ENCODE measurements at regions not wholly inside any gene's neighbourhood (a gene's known extent, or its start where the extent isn't known, plus 50 kb on each side); places are given as distances from the start of the nearest gene placed in this dataset.

DNA sequence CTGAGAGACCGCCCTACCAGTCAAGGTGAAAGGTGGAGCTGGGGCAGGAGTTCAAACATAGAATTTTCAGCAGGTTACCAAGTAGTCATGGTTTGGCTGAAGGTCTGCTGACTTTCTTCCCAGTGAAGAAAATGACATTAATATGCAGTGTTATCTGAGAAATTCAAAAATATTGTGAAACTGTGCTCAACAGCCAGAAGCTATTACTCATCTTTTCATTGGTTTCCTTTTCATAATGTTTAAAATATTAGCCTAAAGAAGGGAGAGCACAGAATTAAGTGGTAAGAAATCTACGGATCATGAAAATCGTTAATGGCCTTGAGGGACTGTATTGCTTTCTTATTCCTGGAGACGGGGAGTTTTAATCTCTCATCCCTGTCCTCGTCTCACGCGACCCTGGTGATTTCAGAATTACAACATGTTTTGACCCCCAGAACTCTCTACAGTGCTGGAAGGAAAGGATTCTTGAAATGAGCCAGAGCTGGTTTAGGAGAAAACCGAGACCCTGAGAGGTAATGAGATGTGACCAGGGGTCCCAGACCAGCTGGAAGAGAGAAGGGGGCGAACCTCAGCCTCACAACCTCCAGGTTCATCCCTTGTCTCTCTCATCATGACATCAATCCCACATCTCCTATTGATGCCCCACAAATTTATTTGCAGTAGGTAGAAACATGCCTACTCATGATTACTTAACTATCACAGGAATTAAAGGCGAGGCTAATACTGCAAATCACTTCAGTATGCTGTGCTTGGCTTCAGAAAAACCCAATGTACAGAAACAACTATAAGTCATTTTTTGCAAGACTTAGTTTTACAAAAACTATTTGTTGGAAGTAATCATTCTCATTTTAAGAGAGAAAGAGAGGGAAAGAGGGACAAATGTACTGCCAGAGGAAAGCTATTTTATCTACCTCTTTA, 209.5 kb downstream of the FNDC1 start:
- no peaks in the 10 kb centered on the region for H3K9me3 ChIP-seq (replicated peaks)
- no peak for DNase-seq
- no peak overlapping the region for H3K27ac ChIP-seq
- no peaks in the 10 kb centered on the region for H3K36me3 ChIP-seq
- H3K27me3 ChIP-seq = no peaks in the 10 kb centered on the region
- H3K4me3 ChIP-seq = no peak overlapping the region
- H3K4me1 ChIP-seq = no peaks in the 10 kb centered on the region

- H3K27ac ChIP-seq = no peak overlapping the region
- DNase-seq = no peak
- no peaks in the 10 kb centered on the region for H3K4me1 ChIP-seq
- no peaks in the 10 kb centered on the region for H3K27me3 ChIP-seq
- no peak overlapping the region for H3K4me3 ChIP-seq
- no peaks in the 10 kb centered on the region for H3K36me3 ChIP-seq
- no peaks in the 10 kb centered on the region for H3K9me3 ChIP-seq (replicated peaks)
These were observed 207.4 kb downstream of the FNDC1 start for GRCh38 chr6:159376516-159377158.

DNA sequence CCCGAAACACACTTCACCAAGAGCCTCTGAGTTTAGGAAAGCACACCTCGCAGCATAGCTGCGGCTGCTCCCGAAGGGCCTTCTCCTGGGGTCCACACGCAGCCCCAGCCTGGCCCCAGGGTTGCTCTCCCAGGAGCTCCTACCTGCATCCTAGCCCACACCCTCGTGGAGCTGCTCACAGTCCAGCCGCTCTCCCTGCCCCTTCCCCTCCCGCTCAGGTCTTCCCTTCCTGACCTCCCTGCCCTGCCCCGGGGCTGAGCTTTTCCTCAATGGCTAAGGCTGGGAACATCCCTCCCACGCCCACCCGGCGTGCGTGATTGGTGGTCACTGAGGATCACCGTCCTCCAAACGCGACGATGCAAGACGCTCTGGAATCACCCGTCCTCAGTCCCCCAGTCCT, 205.8 kb downstream of the FNDC1 start:
- no peaks in the 10 kb centered on the region for H3K4me1 ChIP-seq
- no peaks in the 10 kb centered on the region for H3K36me3 ChIP-seq
- DNase-seq = no peak
- no peak overlapping the region for H3K27ac ChIP-seq
- H3K27me3 ChIP-seq = no peaks in the 10 kb centered on the region
- no peak overlapping the region for H3K4me3 ChIP-seq
- H3K9me3 ChIP-seq (replicated peaks) = no peaks in the 10 kb centered on the region

DNA sequence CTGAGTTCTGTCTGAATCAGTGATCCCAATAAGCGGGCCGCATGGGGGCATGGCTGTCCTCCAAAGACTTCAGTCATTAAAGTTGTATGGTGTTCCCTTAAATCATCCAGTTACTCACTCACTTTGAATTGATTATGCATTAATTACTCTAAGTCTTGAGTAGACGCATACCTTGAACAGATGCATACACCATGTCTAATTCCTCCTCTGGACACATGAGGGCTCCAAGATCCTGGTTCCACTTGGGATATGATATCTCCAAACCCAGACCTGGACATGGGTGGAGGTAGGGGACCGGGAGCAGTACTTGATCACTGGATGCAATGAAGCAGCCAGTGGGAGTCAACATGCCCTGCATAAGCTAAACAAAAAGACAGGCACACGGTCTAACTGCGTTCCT, 204.5 kb downstream of the FNDC1 start:
- DNase-seq = no peak
- no peak overlapping the region for H3K27ac ChIP-seq
- H3K36me3 ChIP-seq = no peaks in the 10 kb centered on the region
- H3K9me3 ChIP-seq (replicated peaks) = no peaks in the 10 kb centered on the region
- no peak overlapping the region for H3K4me3 ChIP-seq
- H3K4me1 ChIP-seq = no peaks in the 10 kb centered on the region
- no peaks in the 10 kb centered on the region for H3K27me3 ChIP-seq

- no peaks in the 10 kb centered on the region for H3K4me1 ChIP-seq
- no peaks in the 10 kb centered on the region for H3K9me3 ChIP-seq (replicated peaks)
- DNase-seq = no peak
- no peaks in the 10 kb centered on the region for H3K36me3 ChIP-seq
- H3K27me3 ChIP-seq = no peaks in the 10 kb centered on the region
- H3K27ac ChIP-seq = no peak overlapping the region
- no peak overlapping the region for H3K4me3 ChIP-seq
These were observed 203.1 kb downstream of the FNDC1 start for GRCh38 chr6:159372333-159372732.

DNA sequence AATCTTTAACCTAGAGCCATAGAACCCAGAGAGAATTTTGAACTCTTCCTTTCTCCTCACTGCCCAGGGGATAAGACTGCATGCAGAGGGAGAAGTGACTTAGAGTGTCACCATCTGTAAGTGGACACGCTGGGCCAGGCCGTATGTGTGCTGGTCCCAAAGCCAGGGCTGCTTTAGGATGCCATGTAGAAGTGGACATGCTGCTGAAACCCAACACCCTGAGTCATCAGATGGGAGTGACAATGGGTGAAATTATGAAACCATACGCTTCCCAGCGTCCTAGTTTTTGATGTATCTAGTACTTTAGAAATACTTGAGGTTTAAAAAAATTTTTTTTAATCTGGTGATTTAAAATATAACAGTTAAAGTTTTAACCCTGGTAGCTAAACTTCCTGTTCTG, 191.1 kb downstream of the FNDC1 start:
- H3K27me3 ChIP-seq = no peaks in the 10 kb centered on the region
- no peak overlapping the region for H3K4me3 ChIP-seq
- H3K4me1 ChIP-seq = no peaks in the 10 kb centered on the region
- no peak for DNase-seq
- no peak overlapping the region for H3K27ac ChIP-seq
- H3K36me3 ChIP-seq = no peaks in the 10 kb centered on the region
- no peaks in the 10 kb centered on the region for H3K9me3 ChIP-seq (replicated peaks)

DNA sequence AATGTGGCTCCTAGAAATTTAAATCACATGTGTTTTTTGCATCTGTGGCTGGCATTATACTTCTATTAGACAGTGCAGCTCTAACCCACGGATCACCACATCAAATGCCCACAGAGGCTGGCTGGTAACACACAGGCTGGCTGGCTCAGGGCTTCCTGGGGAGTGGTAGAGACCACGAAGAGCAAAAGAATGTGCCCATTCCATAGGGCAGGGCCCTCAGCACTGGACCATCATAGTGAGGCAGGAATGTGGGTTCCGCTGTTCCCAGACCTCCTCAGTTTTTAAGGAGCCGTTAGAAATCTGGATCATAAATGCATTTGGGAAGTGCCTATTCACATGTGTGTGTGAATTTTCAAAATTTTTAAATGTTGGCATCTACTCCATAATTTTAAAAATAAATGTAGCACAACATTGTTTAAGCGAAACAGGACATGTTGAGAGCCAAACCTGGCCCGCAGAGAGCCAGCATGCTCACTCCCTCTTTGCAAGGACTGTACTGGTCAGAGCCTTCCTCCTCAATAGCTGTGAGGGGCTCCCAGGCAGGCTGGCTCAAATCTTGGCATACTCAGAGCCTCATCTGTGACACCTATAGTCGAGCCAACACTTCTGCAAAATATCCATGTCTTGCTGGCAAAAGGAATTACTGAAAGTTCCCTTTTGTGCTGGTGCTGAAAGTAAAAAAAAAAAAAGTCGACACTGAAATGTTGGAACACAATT, 190.5 kb downstream of the FNDC1 start:
- no peak for DNase-seq
- Histone ChIP-seq H3K36me3 (no peaks in the 10 kb centered on the region), H3K27me3 (no peaks in the 10 kb centered on the region), H3K4me3 (no peak overlapping the region), H3K9me3 (replicated peaks) (no peaks in the 10 kb centered on the region), H3K4me1 (no peaks in the 10 kb centered on the region), H3K27ac (no peak overlapping the region)

DNA sequence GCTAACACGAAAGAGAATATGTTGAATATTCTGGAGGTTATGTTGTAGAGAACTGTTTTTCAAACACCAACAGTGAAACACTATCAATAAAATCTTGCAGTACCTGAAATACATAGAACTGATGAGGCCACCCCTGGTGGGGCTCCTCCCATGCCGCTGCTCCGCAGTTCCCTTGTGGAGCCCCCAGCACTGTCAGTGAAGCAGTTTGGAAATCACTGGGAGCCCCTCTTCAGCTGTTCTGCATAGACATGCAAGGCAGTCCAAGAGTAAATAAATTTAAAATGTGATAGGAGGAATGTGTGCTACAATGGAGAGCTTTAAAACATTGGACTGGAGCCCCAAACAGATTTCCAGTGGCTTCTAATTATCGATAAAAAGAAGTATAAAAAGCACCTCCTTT, 189.4 kb downstream of the FNDC1 start:
- no peak for DNase-seq
- Histone ChIP-seq H3K9me3 (replicated peaks) (no peaks in the 10 kb centered on the region), H3K4me3 (no peak overlapping the region), H3K4me1 (no peaks in the 10 kb centered on the region), H3K27ac (no peak overlapping the region), H3K27me3 (no peaks in the 10 kb centered on the region), H3K36me3 (no peaks in the 10 kb centered on the region)

- Histone ChIP-seq H3K4me1 (no peaks in the 10 kb centered on the region), H3K9me3 (replicated peaks) (no peaks in the 10 kb centered on the region), H3K4me3 (no peak overlapping the region), H3K27me3 (no peaks in the 10 kb centered on the region), H3K27ac (no peak overlapping the region), H3K36me3 (no peaks in the 10 kb centered on the region)
- DNase-seq = no peak
These were observed 188.2 kb downstream of the FNDC1 start for GRCh38 chr6:159357211-159357915.

DNA sequence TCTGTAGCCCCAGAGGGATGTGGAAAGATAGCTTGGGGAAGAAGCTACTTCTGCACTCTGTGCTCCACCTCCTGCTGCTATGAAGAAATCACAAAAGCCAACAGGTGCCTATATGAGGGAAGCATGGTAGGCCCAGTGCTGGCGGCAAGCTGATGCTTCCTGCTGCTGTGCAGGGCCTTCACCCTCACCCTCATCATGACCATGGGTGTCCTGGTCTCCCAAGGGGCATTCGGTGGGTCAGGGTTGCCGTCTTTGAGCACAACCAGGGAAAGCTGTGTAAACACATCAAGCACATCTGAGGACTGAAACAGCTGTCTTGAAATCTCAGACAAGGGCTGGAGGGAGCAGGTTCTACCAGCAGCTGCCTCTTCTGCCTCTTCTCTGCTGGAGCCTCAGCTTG, 184.0 kb downstream of the FNDC1 start:
- no peaks in the 10 kb centered on the region for H3K4me1 ChIP-seq
- DNase-seq = no peak
- no peaks in the 10 kb centered on the region for H3K27me3 ChIP-seq
- H3K36me3 ChIP-seq = no peaks in the 10 kb centered on the region
- H3K4me3 ChIP-seq = no peak overlapping the region
- no peak overlapping the region for H3K27ac ChIP-seq
- no peaks in the 10 kb centered on the region for H3K9me3 ChIP-seq (replicated peaks)

DNA sequence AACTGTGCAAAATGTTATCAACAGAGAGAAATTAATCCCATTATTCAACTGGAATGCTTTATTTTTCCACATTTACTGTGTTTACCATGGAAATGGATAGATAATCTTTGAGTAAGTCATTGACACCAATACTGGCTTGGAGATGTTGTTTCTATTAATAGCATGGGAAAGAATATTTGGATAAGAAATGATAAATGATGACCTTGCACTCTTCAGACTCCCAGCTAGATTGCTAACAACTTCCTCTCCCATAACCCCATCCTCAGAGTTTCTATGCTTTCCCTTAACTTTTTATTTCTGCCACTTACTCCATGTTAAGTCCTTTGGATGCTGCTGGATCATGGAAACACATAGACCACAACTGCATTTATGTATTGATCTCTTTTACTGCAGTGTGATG, 182.5 kb downstream of the FNDC1 start:
- no peak overlapping the region for H3K4me3 ChIP-seq
- DNase-seq = no peak
- no peaks in the 10 kb centered on the region for H3K36me3 ChIP-seq
- H3K4me1 ChIP-seq = no peaks in the 10 kb centered on the region
- no peaks in the 10 kb centered on the region for H3K27me3 ChIP-seq
- H3K9me3 ChIP-seq (replicated peaks) = no peaks in the 10 kb centered on the region
- no peak overlapping the region for H3K27ac ChIP-seq

DNA sequence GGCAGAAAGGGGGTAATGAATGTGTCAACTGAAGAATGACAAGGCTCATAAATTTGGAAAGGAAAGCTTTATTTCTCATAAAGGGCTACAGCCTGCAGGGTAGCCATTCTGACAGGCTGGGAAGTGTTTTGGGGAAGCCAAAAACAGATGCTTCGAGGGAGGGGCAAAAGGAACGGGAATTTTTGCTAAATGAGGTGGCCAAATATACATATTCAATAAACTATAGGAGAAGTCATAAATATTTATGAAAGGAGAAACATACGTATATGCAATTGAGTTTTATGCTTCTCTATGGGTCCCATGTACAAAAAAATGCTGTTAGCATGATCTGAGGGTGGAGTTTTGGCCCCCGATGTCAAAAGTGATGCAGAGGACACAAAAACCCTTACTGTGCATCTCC, 180.7 kb downstream of the FNDC1 start:
- Histone ChIP-seq H3K27me3 (no peaks in the 10 kb centered on the region), H3K27ac (no peak overlapping the region), H3K9me3 (replicated peaks) (no peaks in the 10 kb centered on the region), H3K4me1 (no peaks in the 10 kb centered on the region), H3K4me3 (no peak overlapping the region), H3K36me3 (no peaks in the 10 kb centered on the region)
- no peak for DNase-seq

DNA sequence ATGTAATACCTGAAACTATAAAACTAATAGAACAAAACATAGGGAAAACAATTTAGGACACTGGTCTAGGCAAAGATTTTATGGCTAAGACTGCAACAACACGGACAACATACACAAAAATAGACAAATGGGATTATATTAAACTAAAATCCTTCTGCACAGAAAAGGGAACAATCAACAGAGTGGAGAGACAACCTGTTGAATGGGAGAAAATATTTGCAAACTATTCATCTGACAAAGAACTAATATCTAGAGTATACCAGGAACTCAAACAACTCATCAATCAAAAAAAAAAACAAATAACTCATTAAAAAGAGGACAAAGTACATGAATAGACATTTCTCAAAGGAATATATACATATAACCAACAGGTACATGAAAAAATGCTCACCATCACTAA, 174.5 kb downstream of the FNDC1 start:
- no peak overlapping the region for H3K4me3 ChIP-seq
- no peaks in the 10 kb centered on the region for H3K27me3 ChIP-seq
- no peak overlapping the region for H3K27ac ChIP-seq
- DNase-seq = no peak
- H3K4me1 ChIP-seq = no peaks in the 10 kb centered on the region
- no peaks in the 10 kb centered on the region for H3K36me3 ChIP-seq
- no peaks in the 10 kb centered on the region for H3K9me3 ChIP-seq (replicated peaks)

DNA sequence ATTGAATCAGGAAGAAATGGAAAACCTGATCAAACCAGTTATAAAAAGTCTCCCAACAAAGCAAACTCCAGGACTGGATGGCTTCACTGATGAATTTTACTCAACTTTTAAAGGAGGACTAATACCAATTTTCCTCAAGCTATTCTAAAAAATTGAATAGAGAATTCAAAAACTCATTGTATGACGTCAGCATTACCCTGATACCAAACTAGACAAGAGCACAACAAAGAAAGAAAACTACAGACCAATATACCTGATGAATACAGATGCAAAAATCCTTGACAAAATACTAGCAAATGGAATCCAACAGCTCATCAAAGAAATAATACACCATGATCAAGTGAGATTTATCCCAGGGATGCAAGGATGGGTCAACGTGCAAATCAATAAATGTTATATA, 172.9 kb downstream of the FNDC1 start:
- DNase-seq = no peak

DNA sequence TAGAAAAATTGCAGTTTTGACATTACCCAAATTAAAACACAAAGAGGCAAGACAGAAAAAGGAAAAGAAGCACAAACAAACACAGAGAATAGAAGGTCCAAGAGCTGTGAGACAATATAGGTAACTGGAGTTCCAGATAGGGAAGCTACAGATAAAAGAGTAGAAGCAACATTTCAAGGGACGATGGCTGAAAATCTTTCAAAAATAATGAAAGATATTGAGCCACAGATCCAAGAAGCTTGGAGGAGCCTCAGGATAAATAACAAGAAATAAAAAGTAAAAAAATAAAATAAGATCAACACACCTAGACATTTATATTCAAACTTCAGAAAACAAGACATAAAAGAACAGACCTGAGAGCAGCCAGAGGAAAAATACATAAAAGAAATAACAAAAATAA, 164.9 kb downstream of the FNDC1 start:
- DNase-seq = no peak
- Histone ChIP-seq H3K4me3 (no peak overlapping the region), H3K27me3 (no peaks in the 10 kb centered on the region), H3K9me3 (replicated peaks) (no peaks in the 10 kb centered on the region), H3K27ac (no peak overlapping the region), H3K36me3 (no peaks in the 10 kb centered on the region), H3K4me1 (no peaks in the 10 kb centered on the region)

More for the DNA sequence above, 172.9 kb downstream of the FNDC1 start:
- Histone ChIP-seq H3K36me3 (no peaks in the 10 kb centered on the region), H3K4me3 (no peak overlapping the region), H3K27me3 (no peaks in the 10 kb centered on the region), H3K27ac (no peak overlapping the region), H3K9me3 (replicated peaks) (no peaks in the 10 kb centered on the region), H3K4me1 (no peaks in the 10 kb centered on the region)
